ENCODE measurements at regions not wholly inside any gene's neighbourhood (a gene's known extent, or its start where the extent isn't known, plus 50 kb on each side); places are given as distances from the start of the nearest gene placed in this dataset.

DNA sequence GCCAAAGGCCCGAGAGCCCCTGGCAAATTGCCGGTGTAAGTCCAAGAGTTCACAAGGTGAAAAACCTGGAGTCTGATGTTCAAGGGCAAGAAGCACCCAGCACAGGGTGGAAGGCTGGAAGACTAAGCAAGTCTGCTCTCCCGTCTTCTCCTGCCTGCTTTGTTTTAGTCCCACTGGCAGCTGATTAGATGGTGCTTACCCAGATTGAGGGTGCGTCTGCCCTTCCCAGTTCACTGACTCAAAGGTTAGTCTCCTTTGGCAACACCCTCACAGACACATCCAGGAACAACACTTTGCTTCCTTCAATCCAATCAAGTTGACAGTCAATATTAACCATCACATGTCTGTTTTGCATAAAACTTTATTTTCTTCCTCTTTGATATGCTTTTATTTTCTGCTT, 157.4 kb downstream of the HS3ST1 start (continued):
- TF ChIP-seq, protein P1, sequence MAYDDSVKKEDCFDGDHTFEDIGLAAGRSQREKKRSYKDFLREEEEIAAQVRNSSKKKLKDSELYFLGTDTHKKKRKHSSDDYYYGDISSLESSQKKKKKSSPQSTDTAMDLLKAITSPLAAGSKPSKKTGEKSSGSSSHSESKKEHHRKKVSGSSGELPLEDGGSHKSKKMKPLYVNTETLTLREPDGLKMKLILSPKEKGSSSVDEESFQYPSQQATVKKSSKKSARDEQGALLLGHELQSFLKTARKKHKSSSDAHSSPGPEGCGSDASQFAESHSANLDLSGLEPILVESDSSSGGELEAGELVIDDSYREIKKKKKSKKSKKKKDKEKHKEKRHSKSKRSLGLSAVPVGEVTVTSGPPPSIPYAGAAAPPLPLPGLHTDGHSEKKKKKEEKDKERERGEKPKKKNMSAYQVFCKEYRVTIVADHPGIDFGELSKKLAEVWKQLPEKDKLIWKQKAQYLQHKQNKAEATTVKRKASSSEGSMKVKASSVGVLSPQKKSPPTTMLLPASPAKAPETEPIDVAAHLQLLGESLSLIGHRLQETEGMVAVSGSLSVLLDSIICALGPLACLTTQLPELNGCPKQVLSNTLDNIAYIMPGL (CRISPR knock-in tag; IDR thresholded peaks at IDR 0.05; ENCODE audit: borderline replicate concordance) = no peak
- TF ChIP-seq JUN (IDR thresholded peaks at IDR 0.05) = no peak
- TF ChIP-seq, protein P2, sequence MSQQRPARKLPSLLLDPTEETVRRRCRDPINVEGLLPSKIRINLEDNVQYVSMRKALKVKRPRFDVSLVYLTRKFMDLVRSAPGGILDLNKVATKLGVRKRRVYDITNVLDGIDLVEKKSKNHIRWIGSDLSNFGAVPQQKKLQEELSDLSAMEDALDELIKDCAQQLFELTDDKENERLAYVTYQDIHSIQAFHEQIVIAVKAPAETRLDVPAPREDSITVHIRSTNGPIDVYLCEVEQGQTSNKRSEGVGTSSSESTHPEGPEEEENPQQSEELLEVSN (IDR thresholded peaks at IDR 0.05; ENCODE audit: borderline replicate concordance, low read depth) = no peak
- TF ChIP-seq HOXB13 (CRISPR knock-in tag; IDR thresholded peaks at IDR 0.05; ENCODE audit: low read depth) = no peak
- no peak for TF ChIP-seq HDAC2 (IDR thresholded peaks at IDR 0.05)
- TF ChIP-seq, protein P3, sequence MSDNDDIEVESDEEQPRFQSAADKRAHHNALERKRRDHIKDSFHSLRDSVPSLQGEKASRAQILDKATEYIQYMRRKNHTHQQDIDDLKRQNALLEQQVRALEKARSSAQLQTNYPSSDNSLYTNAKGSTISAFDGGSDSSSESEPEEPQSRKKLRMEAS (IDR thresholded peaks at IDR 0.05) = no peak
- TF ChIP-seq, protein P4, sequence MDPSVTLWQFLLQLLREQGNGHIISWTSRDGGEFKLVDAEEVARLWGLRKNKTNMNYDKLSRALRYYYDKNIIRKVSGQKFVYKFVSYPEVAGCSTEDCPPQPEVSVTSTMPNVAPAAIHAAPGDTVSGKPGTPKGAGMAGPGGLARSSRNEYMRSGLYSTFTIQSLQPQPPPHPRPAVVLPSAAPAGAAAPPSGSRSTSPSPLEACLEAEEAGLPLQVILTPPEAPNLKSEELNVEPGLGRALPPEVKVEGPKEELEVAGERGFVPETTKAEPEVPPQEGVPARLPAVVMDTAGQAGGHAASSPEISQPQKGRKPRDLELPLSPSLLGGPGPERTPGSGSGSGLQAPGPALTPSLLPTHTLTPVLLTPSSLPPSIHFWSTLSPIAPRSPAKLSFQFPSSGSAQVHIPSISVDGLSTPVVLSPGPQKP (IDR thresholded peaks at IDR 0.05; ENCODE audit: low read depth, low read length) = no peak

DNA sequence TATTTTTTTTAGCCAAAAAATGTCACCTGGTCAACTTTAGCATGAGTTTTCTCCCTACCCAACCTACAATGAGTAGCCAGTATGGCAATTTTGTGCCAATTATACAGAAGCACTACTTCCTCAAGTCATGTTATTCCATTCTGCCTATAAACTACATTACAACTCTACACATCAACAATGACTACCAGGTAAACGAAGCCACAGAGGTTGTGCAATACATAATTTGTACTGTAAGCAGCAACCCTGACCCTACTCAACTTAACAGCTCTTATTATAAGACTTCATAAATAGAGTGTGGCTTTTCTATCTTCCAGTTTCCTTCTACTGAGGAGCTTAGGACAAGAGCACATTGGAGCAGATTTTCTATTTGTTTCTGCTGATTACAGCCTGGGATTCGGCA, 160.5 kb downstream of the HS3ST1 start:
- no peak for FAIRE-seq
- H3K4me3 ChIP-seq = no peak overlapping the region
- POLR2A ChIA-PET = no interaction called here
- H3K27ac ChIP-seq = no peak overlapping the region
- no peak for ATAC-seq
- 0% methylated on average over 2 of the region's 2 CpGs for WGBS (ENCODE audit: missing lambda C conversion rate)
- H3K9me3 ChIP-seq = no peaks in the 10 kb centered on the region
- no peak for DNase-seq (ENCODE audit: low read depth in 1 of 2, low spot score in 1 of 2)
- CTCF ChIA-PET = no interaction called here
- no peak for TF ChIP-seq HOXA7 (CRISPR knock-in tag; IDR thresholded peaks at IDR 0.05)
- no peak for TF ChIP-seq TP53 (CRISPR knock-in tag; IDR thresholded peaks at IDR 0.05)
- TF ChIP-seq HEYL (CRISPR knock-in tag; IDR thresholded peaks at IDR 0.05) = no peak
- TF ChIP-seq FOSB (CRISPR knock-in tag; IDR thresholded peaks at IDR 0.05) = no peak
- TF ChIP-seq ZFP36 (IDR thresholded peaks at IDR 0.05; ENCODE audit: borderline replicate concordance, partially characterized antibody) = no peak
- no peak for TF ChIP-seq PHF8 (IDR thresholded peaks at IDR 0.05; ENCODE audit: borderline replicate concordance, low read depth)
- TF ChIP-seq CHD2 (IDR thresholded peaks at IDR 0.05; ENCODE audit: low read length, partially characterized antibody) = no peak
- H3K4me2 ChIP-seq = no peak overlapping the region
- no peaks in the 10 kb centered on the region for H3K4me1 ChIP-seq

DNA sequence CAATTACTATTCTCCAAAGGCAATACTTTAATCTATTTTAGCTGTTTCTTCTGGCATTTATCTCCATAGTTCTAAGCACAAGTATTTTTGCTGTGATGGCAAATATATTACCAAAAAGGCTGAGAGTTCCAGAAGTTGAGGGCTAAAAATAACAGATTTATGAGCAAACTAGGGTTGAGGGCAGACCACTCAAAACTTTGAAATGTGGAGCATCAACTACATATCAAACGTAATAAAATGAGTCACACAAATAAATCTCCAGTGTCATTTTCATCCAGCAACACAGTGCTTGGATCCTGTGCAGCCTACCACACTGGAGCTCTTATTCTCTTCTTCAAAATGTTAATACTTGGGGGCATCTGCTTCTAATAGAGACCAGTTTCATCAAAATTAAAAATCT, 163.9 kb downstream of the HS3ST1 start:
- no peaks in the 10 kb centered on the region for H3K9me3 ChIP-seq
- H3K27ac ChIP-seq = no peak overlapping the region
- POLR2A ChIA-PET = no interaction called here
- ATAC-seq (no peak), DNase-seq (ENCODE audit: low read depth in 1 of 2, low spot score in 1 of 2) (no peak), FAIRE-seq (no peak)
- TF ChIP-seq EP300 (IDR thresholded peaks at IDR 0.05) (no peak), BHLHE40 (IDR thresholded peaks at IDR 0.05; ENCODE audit: low read depth, low read length) (no peak), EHF (CRISPR knock-in tag; IDR thresholded peaks at IDR 0.05) (no peak), FOSB (CRISPR knock-in tag; IDR thresholded peaks at IDR 0.05) (no peak), POLR2A (IDR thresholded peaks at IDR 0.05; ENCODE audit: low read length) (no peak), ESRRA (IDR thresholded peaks at IDR 0.05; ENCODE audit: borderline replicate concordance, low read length) (no peak), HDAC2 (IDR thresholded peaks at IDR 0.05) (no peak), HOXB13 (CRISPR knock-in tag; IDR thresholded peaks at IDR 0.05; ENCODE audit: low read depth) (no peak), JUNB (IDR thresholded peaks at IDR 0.05) (no peak), HOXA7 (CRISPR knock-in tag; IDR thresholded peaks at IDR 0.05) (no peak), KDM1A (IDR thresholded peaks at IDR 0.05; ENCODE audit: low read depth) (no peak), RAD21 (conservative IDR thresholded peaks at IDR 0.05 in 1 of 2, IDR thresholded peaks at IDR 0.05 in 1 of 2) (no peak), CBX8 (IDR thresholded peaks at IDR 0.05) (no peak), NPAS2 (CRISPR knock-in tag; IDR thresholded peaks at IDR 0.05; ENCODE audit: borderline replicate concordance) (no peak), CEBPB (IDR thresholded peaks at IDR 0.05) (no peak), KDM5A (IDR thresholded peaks at IDR 0.05) (no peak), CHD2 (IDR thresholded peaks at IDR 0.05; ENCODE audit: low read length, partially characterized antibody) (no peak)
- TF ChIP-seq, protein P5, sequence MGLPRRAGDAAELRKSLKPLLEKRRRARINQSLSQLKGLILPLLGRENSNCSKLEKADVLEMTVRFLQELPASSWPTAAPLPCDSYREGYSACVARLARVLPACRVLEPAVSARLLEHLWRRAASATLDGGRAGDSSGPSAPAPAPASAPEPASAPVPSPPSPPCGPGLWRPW (IDR thresholded peaks at IDR 0.05) = no peak
- TF ChIP-seq, protein P3 (IDR thresholded peaks at IDR 0.05) = no peak
- TF ChIP-seq, protein P6, sequence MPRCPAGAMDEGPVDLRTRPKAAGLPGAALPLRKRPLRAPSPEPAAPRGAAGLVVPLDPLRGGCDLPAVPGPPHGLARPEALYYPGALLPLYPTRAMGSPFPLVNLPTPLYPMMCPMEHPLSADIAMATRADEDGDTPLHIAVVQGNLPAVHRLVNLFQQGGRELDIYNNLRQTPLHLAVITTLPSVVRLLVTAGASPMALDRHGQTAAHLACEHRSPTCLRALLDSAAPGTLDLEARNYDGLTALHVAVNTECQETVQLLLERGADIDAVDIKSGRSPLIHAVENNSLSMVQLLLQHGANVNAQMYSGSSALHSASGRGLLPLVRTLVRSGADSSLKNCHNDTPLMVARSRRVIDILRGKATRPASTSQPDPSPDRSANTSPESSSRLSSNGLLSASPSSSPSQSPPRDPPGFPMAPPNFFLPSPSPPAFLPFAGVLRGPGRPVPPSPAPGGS (IDR thresholded peaks at IDR 0.05) = no peak
- no peak overlapping the region for H3K4me2 ChIP-seq
- 0% methylated on average over 1 of the region's 1 CpG for WGBS (ENCODE audit: missing lambda C conversion rate)
- H3K4me3 ChIP-seq = no peak overlapping the region
- H3K4me1 ChIP-seq = no peaks in the 10 kb centered on the region
- CTCF ChIA-PET = no interaction called here

Data from A549 (cell line).